Nephron progenitor cell (in vitro differentiated cells): ENCODE measurements at regions not wholly inside any gene's neighbourhood (a gene's known extent, or its start where the extent isn't known, plus 50 kb on each side); places are given as distances from the start of the nearest gene placed in this dataset.

Source experiments
- DNase-seq: peaks from one replicate; pipeline ENCODE4 v3.0.0; 2021
- H3K27ac Mint-ChIP-seq: 2 replicates; pipeline ENCODE4 v1.8.0; 2021; ENCODE audit warnings: mild to moderate bottlenecking, moderate library complexity, mixed read lengths
- H3K27me3 Mint-ChIP-seq: 2 replicates; pipeline ENCODE4 v1.8.0; 2021; ENCODE audit warnings: mild to moderate bottlenecking, low read depth, mixed read lengths; ENCODE audit not compliant: poor library complexity
- H3K36me3 Mint-ChIP-seq: 2 replicates; pipeline ENCODE4 v1.8.0; 2021; ENCODE audit warnings: low read depth, mixed read lengths
- H3K4me1 Mint-ChIP-seq: 2 replicates; pipeline ENCODE4 v1.8.0; 2021; ENCODE audit warnings: mixed read lengths
- H3K4me3 Mint-ChIP-seq: 2 replicates; pipeline ENCODE4 v1.8.0; 2021; ENCODE audit warnings: mild to moderate bottlenecking, moderate library complexity, mixed read lengths
- H3K9me3 Mint-ChIP-seq: 2 replicates; pipeline ENCODE4 v1.8.0; 2021; ENCODE audit warnings: mild to moderate bottlenecking, moderate library complexity, mixed read lengths
- TF ChIP-seq, protein P1 (sequence below): fragments of 200-600 bp; sonication (generic); IDR thresholded peaks from 2 replicates; pipeline ENCODE4 v1.5.0; 2021; ENCODE audit warnings: antibody characterized with exemption

DNA sequence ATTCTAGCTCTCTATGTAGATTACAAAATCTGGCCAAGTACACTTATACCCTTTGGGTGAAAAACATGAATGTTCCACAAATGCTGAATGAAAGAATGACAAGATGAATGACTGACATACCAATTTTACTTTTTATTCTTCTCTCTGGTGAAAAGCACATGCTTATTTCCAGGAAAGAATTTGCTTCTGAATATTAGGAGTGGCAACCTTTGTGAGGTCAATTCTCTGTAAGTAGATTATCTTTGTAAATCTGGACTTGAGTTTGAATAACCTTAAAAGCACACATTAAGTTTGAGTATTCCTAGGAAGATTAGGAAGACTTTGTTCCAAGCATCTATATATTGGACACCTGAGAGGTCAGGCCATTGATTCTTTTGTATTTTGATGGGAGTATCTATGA is 78.1 kb upstream of the P2RY1 start:
- TF ChIP-seq, protein P1, sequence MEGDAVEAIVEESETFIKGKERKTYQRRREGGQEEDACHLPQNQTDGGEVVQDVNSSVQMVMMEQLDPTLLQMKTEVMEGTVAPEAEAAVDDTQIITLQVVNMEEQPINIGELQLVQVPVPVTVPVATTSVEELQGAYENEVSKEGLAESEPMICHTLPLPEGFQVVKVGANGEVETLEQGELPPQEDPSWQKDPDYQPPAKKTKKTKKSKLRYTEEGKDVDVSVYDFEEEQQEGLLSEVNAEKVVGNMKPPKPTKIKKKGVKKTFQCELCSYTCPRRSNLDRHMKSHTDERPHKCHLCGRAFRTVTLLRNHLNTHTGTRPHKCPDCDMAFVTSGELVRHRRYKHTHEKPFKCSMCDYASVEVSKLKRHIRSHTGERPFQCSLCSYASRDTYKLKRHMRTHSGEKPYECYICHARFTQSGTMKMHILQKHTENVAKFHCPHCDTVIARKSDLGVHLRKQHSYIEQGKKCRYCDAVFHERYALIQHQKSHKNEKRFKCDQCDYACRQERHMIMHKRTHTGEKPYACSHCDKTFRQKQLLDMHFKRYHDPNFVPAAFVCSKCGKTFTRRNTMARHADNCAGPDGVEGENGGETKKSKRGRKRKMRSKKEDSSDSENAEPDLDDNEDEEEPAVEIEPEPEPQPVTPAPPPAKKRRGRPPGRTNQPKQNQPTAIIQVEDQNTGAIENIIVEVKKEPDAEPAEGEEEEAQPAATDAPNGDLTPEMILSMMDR, result no peak
- Mint-ChIP-seq H3K9me3 (no peaks in the 10 kb centered on the region), H3K27me3 (no peaks in the 10 kb centered on the region), H3K27ac (no peak overlapping the region), H3K4me1 (no peaks in the 10 kb centered on the region), H3K36me3 (no peaks in the 10 kb centered on the region), H3K4me3 (no peak overlapping the region)
- DNase-seq, result no peak

DNA sequence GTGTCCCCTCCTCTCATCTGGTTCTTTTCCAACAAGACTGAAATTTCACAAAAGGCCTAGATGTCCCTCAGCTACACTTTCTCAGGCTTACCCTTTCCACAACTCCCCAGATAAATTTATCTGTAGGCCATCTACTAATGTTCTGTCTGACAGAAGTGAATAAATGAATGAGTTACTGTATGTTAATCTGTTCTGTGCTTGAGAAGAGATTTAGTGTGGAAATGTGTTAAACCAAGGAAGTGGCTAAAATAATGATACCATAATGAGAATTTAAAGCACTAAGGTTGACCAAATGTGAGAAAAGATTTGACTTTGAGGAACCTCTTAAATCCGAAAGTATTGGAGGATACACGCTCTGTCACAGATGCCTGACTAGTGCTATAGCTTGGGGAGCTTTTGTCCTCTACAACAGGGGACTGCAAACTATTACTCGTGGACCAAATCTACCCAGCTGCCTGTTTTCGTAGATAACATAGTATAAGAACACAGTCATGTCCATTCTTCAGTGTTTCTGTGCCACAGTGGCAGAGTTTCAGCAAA is 74.8 kb upstream of the P2RY1 start:
- TF ChIP-seq, protein P1, result no peak
- DNase-seq, result no peak
- Mint-ChIP-seq H3K9me3 (peaks cover 12% of the 10 kb centered on the region), H3K27ac (no peak overlapping the region), H3K27me3 (no peaks in the 10 kb centered on the region), H3K36me3 (no peaks in the 10 kb centered on the region), H3K4me3 (no peak overlapping the region), H3K4me1 (no peaks in the 10 kb centered on the region)

DNA sequence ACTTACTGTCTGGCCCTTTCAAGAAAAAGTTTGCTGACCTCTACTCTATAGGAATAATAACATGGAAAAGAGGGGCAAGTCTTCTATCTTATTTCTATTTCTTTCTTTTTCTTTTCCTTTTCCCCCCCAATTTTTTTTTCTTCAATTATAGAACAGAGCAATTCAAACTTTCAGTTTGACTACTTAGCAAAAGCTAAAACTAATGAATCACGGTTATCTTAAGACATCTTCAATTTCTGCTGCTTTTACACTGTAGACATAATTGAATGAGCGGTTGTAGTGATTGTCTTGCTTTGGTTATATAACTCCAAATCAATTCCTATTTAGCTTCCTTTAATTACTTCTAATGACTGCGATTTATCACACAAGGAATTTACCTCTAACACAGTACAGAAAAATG is 74.3 kb upstream of the P2RY1 start:
- Mint-ChIP-seq H3K27me3 (no peaks in the 10 kb centered on the region), H3K9me3 (peaks cover 17% of the 10 kb centered on the region), H3K4me1 (no peaks in the 10 kb centered on the region), H3K36me3 (no peaks in the 10 kb centered on the region), H3K27ac (no peak overlapping the region), H3K4me3 (no peak overlapping the region)
- DNase-seq, result no peak
- TF ChIP-seq, protein P1, result no peak

DNA sequence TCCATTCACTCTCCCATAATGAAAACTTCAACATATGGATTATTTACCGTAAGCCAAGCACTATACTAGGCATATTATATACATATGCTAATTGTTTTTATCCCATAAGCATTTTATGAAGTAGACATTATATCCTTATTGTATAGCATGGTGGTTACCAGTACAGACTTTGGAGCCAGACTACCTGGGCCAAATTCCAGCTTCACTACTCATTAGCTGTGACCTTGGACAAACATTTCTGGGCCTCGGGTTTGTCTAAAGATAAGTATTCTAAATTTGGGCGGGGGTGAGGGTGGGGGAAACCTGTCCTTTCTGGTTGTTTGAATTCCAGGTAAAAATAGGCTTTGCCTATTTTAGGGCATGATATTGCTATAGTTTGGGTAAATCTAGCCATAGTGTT is 66.5 kb upstream of the P2RY1 start:
- no peaks in the 10 kb centered on the region for H3K36me3 Mint-ChIP-seq
- H3K4me3 Mint-ChIP-seq, result no peak overlapping the region
- no peaks in the 10 kb centered on the region for H3K4me1 Mint-ChIP-seq
- H3K9me3 Mint-ChIP-seq, result peaks cover 26% of the 10 kb centered on the region
- TF ChIP-seq, protein P1, result no peak
- no peak overlapping the region for H3K27ac Mint-ChIP-seq
- H3K27me3 Mint-ChIP-seq, result no peaks in the 10 kb centered on the region
- no peak for DNase-seq

DNA sequence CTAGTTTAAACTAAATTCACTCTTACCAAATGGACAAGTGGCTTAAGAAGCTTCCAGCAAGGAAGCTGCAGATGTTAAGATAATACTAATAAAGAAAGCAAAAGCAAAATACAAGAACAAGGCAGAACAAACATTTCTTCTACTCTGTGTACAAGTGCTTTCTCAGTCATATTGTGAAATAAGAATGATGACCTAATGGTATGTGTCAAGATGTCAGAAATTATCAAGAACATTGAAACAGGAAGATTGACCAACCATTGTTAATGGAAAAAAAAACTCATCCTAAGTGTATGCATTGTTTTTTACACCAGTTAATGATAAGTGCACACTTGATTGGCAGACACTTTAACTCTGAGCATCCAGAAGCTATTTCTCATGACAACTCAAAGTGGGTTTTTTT is 65.4 kb upstream of the P2RY1 start:
- Mint-ChIP-seq H3K4me1 (no peaks in the 10 kb centered on the region), H3K4me3 (no peak overlapping the region), H3K27me3 (no peaks in the 10 kb centered on the region), H3K36me3 (no peaks in the 10 kb centered on the region), H3K9me3 (peaks cover 20% of the 10 kb centered on the region), H3K27ac (no peak overlapping the region)
- DNase-seq, result no peak
- TF ChIP-seq, protein P1, result no peak

DNA sequence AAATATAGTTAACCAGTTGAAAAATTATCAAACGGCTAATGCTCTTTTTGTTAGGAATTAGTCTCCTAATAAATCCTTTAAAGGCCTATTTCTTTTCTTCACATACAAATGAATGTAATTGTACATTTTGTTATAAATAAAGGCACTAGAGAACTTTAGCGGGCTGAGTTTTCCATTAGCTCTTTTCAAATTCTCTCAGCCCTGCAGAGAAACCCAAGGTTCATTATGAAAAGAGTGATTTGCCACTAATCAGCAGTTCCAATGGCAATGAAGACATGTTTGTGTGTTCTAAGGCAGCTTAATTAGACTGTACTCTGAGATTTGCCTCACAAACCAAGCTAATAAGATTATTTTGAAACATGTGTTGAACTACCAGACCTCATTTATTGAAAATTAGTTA is 64.6 kb upstream of the P2RY1 start:
- Mint-ChIP-seq H3K27me3 (no peaks in the 10 kb centered on the region), H3K4me1 (no peaks in the 10 kb centered on the region), H3K27ac (no peak overlapping the region), H3K4me3 (no peak overlapping the region), H3K9me3 (peaks cover 13% of the 10 kb centered on the region), H3K36me3 (no peaks in the 10 kb centered on the region)
- TF ChIP-seq, protein P1, result no peak
- DNase-seq, result no peak
